SH-SY5Y (cell line): ENCODE measurements at regions not wholly inside any gene's neighbourhood (a gene's known extent, or its start where the extent isn't known, plus 50 kb on each side); places are given as distances from the start of the nearest gene placed in this dataset.

Source experiments
- GATA2 ChIP-seq: IDR thresholded peaks from 2 replicates; pipeline ENCODE4 v1.6.1; 2011; ENCODE audit warnings: mild to moderate bottlenecking, low read depth, low read length
- GATA3 ChIP-seq: IDR thresholded peaks from 2 replicates; pipeline ENCODE4 v1.6.1; 2011; ENCODE audit warnings: low read depth, mild to moderate bottlenecking, low read length, moderate library complexity

DNA sequence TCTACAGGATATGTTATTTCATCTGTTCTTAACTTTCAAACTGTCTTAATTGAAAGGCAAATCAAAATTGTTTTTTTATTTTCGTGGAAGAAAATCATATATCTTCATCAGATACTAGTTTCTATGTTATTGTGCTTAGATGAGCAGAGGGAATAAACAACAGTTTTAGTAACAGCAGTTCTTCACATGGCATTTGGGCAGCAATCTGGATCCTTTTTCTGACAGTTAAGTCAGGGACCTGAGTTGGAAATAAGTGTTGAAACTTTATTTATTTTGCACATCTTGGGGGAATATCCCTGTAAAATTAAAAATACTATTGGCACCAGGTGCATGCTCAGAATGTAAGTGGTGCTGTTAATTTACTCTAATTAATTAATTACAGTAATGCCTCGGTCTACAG is 296.3 kb downstream of the GPAM start:
- TF ChIP-seq GATA2 (no peak), GATA3 (no peak)
